ENCODE measurements at regions not wholly inside any gene's neighbourhood (a gene's known extent, or its start where the extent isn't known, plus 50 kb on each side); places are given as distances from the start of the nearest gene placed in this dataset.

- DNase-seq (ENCODE audit: low read depth, low spot score): peak; percentile 44
Observed at GRCh38 chr2:217045700-217046475, 186.0 kb upstream of the TNP1 start.

GRCh38 chr2:217040099-217040498, 180.2 kb upstream of the TNP1 start:
- DNase-seq (ENCODE audit: low read depth, low spot score): no peak

DNA sequence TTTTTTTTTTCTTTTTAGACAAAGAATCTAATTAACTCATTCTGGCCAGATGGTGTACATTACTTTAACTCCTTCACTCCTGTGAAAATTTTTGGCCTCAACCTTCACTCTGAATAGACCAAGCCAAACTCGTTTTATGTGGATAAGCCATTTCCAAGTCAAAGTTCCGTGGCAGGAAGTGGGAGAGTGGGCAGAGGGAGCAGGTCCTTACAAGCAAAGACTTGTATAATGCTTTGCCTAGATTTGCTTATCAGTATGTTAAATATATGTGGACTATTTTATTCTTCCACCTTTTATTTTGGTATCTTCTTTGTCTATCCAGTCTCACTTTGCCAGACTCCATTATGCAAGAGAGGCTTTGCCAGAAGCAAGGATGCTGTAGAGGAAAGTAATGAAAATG, 178.1 kb upstream of the TNP1 start:
- no peak for DNase-seq (ENCODE audit: low read depth, low spot score)

- no peak for DNase-seq (ENCODE audit: low read depth, low spot score)
Observed at GRCh38 chr2:217037353-217037752, 177.5 kb upstream of the TNP1 start.

DNA sequence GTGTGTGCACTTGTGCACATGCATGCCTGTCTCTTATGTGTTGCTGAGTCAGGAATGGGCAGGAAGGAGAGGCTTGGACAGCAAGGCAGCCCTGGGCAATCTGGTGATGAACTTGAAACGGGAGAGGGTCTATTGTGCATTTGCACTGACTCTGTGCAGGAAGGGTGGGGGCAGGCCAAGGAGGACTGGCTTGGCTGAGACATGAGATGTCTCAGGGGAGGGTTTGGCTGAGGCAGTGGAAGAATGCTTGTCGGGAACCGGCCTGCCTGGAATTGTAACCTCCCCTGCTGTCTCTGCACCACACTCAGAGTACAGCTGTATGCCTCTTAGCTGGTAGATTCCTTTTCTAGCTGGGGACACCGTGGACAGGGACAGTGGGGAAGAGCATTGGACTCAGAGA, 176.1 kb upstream of the TNP1 start:
- DNase-seq (ENCODE audit: low read depth, low spot score): no peak

DNA sequence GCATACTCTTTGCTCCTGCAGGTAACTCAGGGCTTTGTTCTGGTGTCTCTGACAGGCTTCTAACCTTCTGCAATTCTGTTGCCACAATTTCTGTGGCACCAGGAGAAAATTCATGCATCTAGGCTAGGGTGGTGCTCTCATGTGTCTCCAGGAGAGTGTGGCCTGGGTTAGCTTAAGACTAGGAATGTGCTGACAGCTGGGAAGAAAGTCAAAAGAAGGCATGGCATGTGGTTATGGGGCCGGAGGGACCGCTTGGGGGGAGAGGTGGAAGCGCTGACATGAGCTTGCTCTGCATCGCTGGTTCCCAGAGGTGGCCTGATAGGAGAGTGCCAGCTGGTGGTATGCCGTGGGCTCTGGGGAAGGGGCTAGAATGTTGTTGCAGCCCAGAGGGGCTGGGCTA, 173.3 kb upstream of the TNP1 start:
- no peak for DNase-seq (ENCODE audit: low read depth, low spot score)

DNA sequence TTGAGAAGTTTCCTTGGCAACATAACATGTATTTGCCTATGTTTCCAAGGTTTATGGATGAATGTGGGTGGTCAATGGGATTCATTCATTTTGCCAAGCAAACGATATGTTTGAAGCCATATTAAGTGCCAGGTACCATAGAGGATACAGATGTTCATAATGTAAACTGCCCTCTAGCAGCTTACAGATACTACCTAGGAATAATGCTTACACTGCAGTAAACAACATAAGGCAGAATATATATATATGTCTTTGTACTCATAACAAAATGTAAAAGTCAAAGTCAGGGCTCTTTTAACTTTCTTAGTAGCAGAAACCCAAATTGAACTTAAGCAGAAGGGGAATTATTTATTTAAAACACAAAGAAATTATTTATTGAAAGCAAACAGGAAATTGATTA, 171.6 kb upstream of the TNP1 start:
- DNase-seq (ENCODE audit: low read depth, low spot score): no peak

GRCh38 chr2:217030081-217030480, 170.2 kb upstream of the TNP1 start:
- DNase-seq (ENCODE audit: low read depth, low spot score): no peak

GRCh38 chr2:217028128-217028527, 168.3 kb upstream of the TNP1 start:
- DNase-seq (ENCODE audit: low read depth, low spot score): no peak

DNA sequence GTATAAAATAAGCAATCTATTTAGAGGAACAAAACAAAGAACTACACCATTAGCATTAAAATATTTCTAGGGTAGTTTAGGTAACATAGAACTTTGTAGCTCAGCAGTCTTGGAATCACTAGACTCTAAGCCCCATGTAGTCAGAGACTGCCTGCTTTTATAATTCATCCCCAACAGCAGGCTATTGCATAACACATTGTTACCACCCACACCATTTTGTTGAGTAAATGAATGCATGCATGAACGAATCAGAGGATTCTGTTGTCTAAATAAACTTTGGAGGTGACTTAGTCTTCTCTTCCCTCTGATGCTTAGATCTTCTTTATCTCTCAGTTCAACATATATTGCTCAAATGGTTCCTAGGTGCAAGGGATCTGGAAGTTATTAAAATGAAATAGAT, 167.6 kb upstream of the TNP1 start:
- no peak for DNase-seq (ENCODE audit: low read depth, low spot score)

- DNase-seq (ENCODE audit: low read depth, low spot score): no peak
Observed at GRCh38 chr2:217026569-217026968, 166.7 kb upstream of the TNP1 start.

DNA sequence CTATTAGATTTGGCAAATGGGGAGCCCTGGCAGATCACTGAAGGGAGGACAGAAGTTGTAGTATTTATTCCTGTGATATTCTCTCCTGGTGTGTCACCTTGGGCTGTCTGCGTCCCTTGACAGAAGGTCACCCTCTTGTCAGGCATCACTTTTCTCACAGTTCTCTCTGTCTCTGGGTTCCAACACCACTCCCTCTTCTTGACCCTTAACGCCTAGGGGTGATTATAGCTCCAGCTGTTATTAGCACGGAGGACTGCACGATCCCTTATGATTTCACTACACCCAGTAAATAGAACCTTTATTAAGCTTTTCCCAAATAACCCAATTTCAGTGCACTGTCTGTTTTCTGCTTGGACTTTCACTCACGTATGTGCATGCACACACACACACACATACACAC, 166.3 kb upstream of the TNP1 start:
- DNase-seq (ENCODE audit: low read depth, low spot score): no peak

- no peak for DNase-seq (ENCODE audit: low read depth, low spot score)
Observed at GRCh38 chr2:217023611-217024010, 163.7 kb upstream of the TNP1 start.

DNA sequence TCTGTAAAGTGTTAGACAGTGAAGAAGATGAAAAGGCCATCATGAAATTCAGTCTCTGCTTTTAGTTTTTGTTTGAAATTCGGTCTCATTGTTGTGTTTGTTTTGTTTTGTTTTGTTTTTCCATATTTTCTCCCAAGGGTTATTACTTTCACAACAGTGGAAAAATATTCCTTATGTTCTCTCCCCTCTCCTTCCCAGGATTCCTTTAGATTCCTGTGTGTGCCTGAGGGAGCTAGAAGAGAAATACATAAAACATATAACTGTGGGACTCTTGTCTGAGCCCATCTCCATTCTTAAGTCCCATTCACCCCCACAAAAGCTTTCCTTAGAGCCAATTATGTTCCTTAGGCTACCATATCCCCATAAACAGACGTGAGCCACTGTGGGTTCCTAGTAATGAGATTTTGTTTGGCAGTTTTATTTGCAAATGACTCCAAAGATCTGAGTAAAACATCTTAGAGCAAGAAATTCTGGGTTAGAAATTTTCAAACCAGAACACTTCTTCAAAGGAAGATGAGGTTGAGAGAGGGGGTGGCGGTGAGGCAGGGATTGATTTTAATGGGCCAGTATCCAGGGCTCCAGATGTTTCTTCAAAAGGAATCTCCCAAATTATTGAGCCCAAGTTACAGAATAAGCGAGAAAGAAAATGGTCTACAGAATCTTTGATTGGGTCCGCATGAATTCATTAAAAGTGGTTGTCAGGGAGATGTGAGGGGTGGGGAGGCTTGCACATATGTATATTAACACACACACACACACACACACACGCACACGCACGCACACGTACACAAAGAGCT, 157.8 kb upstream of the TNP1 start:
- DNase-seq (ENCODE audit: low read depth, low spot score): no peak

GRCh38 chr2:217016796-217017419, 157.0 kb upstream of the TNP1 start:
- no peak for DNase-seq (ENCODE audit: low read depth, low spot score)

DNA sequence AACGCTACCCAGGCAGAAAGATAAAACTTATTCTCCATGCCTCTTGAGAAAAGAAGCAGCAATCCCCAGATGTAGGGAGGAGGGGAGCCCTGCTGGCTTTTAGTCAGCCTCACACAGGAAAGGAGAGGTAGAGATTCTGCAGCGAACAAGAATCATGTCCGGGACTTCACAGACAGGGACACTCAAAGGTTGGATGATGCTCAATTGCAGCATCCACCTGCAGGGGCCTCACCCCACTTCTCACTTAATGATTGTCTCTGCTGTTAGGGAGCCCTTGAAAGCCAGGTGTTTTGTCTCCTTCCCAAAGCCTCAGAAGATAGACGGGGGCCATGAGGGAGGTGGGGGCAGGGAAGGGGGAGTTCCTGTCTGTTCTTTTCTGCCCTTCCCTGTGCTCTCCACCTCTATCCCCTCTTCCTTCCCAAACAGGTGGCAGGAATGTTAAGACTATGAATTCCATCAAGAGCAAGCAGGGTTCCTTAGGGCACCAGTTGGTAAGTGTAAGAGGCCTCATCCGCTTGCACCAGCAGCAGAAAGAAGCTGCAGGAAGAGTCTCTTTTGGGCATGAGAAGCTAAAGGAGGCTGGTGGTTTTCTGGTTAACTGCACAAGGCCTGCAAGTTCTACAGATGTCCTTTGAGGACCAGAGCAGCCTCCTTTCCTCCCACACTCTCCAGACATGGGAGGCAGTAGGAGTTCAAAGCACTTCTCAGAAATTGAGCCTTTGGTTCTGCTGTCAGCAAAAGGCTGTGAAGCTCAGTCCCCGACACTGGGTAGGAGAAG, 154.7 kb upstream of the TNP1 start:
- no peak for DNase-seq (ENCODE audit: low read depth, low spot score)

DNA sequence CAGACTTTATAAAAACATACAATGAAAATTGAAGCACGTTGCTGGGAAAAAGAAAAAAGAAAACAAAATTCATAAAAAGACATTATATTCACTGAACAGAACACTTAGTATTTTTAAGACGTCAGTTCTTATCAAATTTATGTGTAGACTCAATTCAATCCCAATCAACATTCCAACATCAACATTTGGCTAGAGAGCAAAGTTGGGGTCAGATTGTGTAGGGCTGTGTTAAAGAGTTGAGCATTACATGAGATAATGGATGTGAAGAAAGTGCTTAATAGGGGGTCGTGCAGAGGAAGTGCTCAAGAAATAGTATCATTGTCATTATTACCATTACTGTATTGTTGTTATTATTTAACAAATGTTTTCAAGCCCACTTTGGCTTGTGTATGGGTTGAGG, 154.1 kb upstream of the TNP1 start:
- no peak for DNase-seq (ENCODE audit: low read depth, low spot score)

- no peak for DNase-seq (ENCODE audit: low read depth, low spot score)
Observed at GRCh38 chr2:217011576-217011975, 151.7 kb upstream of the TNP1 start.

DNA sequence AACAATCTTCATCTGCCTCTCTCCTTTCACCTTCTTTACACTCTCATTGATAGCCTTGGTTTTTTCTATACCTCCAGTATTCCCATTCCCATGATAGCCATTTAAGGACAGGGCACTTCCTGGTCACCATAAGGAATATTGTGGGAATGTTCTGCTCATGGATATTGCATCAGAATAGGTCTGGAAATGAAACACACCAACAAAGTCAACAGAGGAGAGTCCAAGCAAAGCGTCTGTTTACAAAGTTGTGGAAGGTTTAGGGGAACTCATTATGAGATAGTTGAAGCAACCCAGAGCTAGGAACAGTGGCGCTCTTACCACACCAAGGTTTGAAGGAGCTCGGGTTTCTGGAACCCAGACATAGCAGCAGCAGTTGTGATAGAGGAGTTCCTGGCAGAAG, 150.3 kb upstream of the TNP1 start:
- no peak for DNase-seq (ENCODE audit: low read depth, low spot score)

GRCh38 chr2:217008794-217009193, 148.9 kb upstream of the TNP1 start:
- DNase-seq (ENCODE audit: low read depth, low spot score): no peak

- no peak for DNase-seq (ENCODE audit: low read depth, low spot score)
Observed at GRCh38 chr2:217006217-217006616, 146.4 kb upstream of the TNP1 start.

DNA sequence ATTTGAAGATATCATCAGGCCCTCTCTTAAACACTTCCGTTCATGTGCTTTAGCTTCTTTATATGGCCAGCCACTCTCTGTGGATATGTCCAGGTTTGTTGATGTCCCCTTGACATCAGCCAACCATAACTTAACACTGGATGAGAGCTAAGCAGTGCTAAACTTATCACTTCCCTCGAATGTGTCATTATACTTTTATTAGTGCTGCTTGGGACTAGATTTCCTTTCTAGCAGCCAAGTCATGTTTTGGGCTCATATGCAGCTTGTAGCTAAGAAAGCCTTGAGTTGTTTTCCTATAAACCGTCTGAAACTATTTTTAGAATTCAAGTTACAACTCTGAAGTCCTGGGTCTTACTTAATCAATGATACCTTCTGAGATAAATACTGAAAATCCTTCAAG, 144.8 kb upstream of the TNP1 start:
- DNase-seq (ENCODE audit: low read depth, low spot score): no peak

Data from astrocyte of the hippocampus (primary cell).